HG02981 (cell line): ENCODE measurements at regions not wholly inside any gene's neighbourhood (a gene's known extent, or its start where the extent isn't known, plus 50 kb on each side); places are given as distances from the start of the nearest gene placed in this dataset.

Experiments used
- ATAC-seq: cut with Tn5 transposase; IDR thresholded peaks from one replicate; pipeline ENCODE4 v1.9.1; 2021; ENCODE audit warnings: mild to moderate bottlenecking, moderate library complexity; ENCODE audit not compliant: unreplicated experiment

- ATAC-seq, result no peak
Measured at GRCh38 chr6:129778793-129779192, 68.8 kb upstream of the ARHGAP18 start.

DNA sequence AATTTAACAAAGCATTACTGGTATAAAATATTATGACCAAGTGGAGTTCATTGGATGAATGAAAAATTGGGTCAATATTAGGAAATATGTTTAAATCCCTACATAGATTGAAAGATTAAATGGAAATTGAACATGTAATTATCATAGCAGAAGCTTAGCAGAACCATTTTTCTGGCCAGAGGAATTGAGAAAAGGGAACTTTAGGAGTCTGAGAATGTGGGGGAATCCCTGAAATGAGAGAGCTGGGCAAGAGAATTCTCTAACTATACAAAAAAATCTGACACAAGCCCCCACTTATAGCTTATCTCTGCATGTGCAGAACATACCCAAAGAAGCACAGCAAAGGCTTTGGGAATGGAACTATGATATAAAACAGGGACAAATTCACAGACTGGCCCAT, 67.4 kb upstream of the ARHGAP18 start:
- no peak for ATAC-seq

GRCh38 chr6:129776542-129777330, 66.8 kb upstream of the ARHGAP18 start:
- ATAC-seq, result no peak

DNA sequence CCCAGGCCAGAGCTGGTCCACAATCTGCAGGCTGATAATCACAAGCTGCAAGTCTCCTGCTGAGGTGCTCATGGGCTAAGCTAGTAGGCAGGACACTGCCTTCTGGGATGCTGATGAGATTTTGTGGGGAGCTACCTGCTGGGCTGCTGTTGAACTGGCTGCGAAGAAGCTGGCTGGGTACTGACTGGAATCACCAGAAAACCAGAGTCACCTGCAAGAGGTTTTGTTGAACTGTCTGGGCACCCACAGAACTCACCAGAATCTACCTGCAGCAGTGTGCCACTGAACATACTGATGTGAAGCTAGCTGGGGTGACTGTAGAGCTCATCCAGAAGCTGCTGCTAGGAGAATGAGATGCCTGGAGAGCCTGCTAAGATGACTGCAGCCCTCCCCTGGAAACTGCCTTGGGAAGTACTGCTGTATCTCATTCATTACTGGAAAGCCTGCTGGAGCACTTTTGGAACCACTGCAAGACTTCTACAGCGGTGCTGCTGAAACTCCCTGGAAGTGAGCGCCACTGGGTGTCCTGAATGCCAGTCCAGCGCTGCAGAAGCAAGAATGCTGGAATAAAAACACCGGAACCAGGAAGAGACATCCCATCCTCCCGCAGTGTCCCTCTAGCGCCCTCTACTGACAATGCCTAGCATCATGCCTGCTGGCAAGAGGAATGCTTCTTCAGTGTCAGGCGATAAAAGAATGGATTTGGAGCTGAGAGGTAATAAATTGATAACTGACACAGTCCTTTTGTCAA, 64.9 kb upstream of the ARHGAP18 start:
- ATAC-seq, result peak; percentile 53

GRCh38 chr6:129773304-129773703, 63.3 kb upstream of the ARHGAP18 start:
- ATAC-seq, result no peak

GRCh38 chr6:129771678-129772077, 61.7 kb upstream of the ARHGAP18 start:
- no peak for ATAC-seq

- ATAC-seq, result no peak
Measured at GRCh38 chr6:129767776-129768485, 58.0 kb upstream of the ARHGAP18 start.

GRCh38 chr6:129766959-129767728, 57.2 kb upstream of the ARHGAP18 start:
- ATAC-seq, result peak; percentile 91

DNA sequence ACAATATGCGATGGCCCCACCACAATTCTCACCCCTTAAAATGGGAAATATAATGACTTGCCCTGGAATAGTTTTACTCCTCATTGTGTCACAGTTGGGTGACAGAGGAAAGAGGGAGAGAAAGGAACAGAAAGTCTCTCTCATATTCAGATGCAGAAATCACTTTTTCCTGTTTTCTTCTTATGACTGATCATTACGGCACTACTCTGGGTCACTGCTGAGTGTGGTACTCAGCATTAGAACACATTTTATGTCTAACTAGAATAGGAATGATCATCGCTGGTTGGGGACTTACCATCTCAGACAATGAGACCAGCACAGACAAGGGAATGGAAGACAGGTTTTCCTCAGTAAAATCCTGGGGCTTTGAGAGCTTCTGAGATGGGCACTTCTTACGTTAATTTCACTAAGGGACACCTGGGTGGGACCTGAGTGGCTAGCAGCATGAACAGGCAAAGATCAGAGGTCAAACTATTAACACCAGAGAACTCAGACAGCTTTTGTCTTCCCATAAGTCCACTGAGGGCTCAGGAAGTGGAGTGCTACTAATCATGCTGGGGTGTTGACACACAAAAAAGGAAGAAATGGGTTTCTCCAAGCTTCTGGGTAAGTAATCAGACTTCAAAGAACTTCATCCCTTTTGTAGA, 54.9 kb upstream of the ARHGAP18 start:
- ATAC-seq, result no peak

GRCh38 chr6:129759796-129760605, 50.0 kb upstream of the ARHGAP18 start:
- ATAC-seq, result no peak
